ENCODE measurements at regions not wholly inside any gene's neighbourhood (a gene's known extent, or its start where the extent isn't known, plus 50 kb on each side); places are given as distances from the start of the nearest gene placed in this dataset.

GRCh38 chr9:118721923-118722322 is 647.3 kb downstream of the BRINP1 start:
- no peak for DNase-seq
- intact Hi-C loops (cut with DNase I) = no loop called here

GRCh38 chr9:118729981-118730380 is 639.3 kb downstream of the BRINP1 start:
- DNase-seq = no peak
- intact Hi-C loops (cut with DNase I) = no loop called here

GRCh38 chr9:118732998-118733397 is 636.2 kb downstream of the BRINP1 start:
- intact Hi-C loops (cut with DNase I) = no loop called here
- DNase-seq = no peak

- intact Hi-C loops (cut with DNase I) = no loop called here
- DNase-seq = no peak
These were observed 634.5 kb downstream of the BRINP1 start for GRCh38 chr9:118734696-118735095.

- intact Hi-C loops (cut with DNase I) = no loop called here
- DNase-seq = no peak
These were observed 632.8 kb downstream of the BRINP1 start for GRCh38 chr9:118736406-118736805.

GRCh38 chr9:118751077-118751847 is 618.0 kb downstream of the BRINP1 start:
- intact Hi-C loops (cut with DNase I) = no loop called here
- no peak for DNase-seq

- DNase-seq = no peak
- intact Hi-C loops (cut with DNase I) = no loop called here
These were observed 617.4 kb downstream of the BRINP1 start for GRCh38 chr9:118751848-118752223.

GRCh38 chr9:118761016-118761790 is 608.0 kb downstream of the BRINP1 start:
- intact Hi-C loops (cut with DNase I) = no loop called here
- no peak for DNase-seq

GRCh38 chr9:118767571-118767970 is 601.7 kb downstream of the BRINP1 start:
- intact Hi-C loops (cut with DNase I) = no loop called here

GRCh38 chr9:118782790-118783463 is 586.3 kb downstream of the BRINP1 start:
- DNase-seq = no peak
- intact Hi-C loops (cut with DNase I) = no loop called here

More at GRCh38 chr9:118767571-118767970, 601.7 kb downstream of the BRINP1 start:
- no peak for DNase-seq

- intact Hi-C loops (cut with DNase I) = no loop called here
- DNase-seq = no peak
These were observed 585.2 kb downstream of the BRINP1 start for GRCh38 chr9:118784033-118784432.

GRCh38 chr9:118785456-118785855 is 583.8 kb downstream of the BRINP1 start:
- intact Hi-C loops (cut with DNase I) = no loop called here
- DNase-seq = no peak

- intact Hi-C loops (cut with DNase I) = no loop called here
These were observed 582.4 kb downstream of the BRINP1 start for GRCh38 chr9:118786877-118787276.

GRCh38 chr9:118809160-118809625 is 560.0 kb downstream of the BRINP1 start:
- intact Hi-C loops (cut with DNase I) = no loop called here
- no peak for DNase-seq

More at GRCh38 chr9:118786877-118787276, 582.4 kb downstream of the BRINP1 start:
- no peak for DNase-seq

- DNase-seq = no peak
- intact Hi-C loops (cut with DNase I) = no loop called here
These were observed 539.9 kb downstream of the BRINP1 start for GRCh38 chr9:118829334-118829733.

GRCh38 chr9:118832371-118832770 is 536.9 kb downstream of the BRINP1 start:
- no peak for DNase-seq
- intact Hi-C loops (cut with DNase I) = loop anchor here (10.0 kb wide), 1 partner anchor 532 kb away; the partner anchor contains the start of gene BRINP1

GRCh38 chr9:118836891-118837290 is 532.3 kb downstream of the BRINP1 start:
- intact Hi-C loops (cut with DNase I) = loop anchor here (10.0 kb wide), 1 partner anchor 528 kb away; the partner anchor contains the start of gene BRINP1
- peak in 4 of 42 donors; percentile 5 to 37 (median 10) for DNase-seq

- intact Hi-C loops (cut with DNase I) = no loop called here
- DNase-seq = no peak
These were observed 497.7 kb downstream of the BRINP1 start for GRCh38 chr9:118871531-118871930.

- intact Hi-C loops (cut with DNase I) = no loop called here
- no peak for DNase-seq
These were observed 486.6 kb downstream of the BRINP1 start for GRCh38 chr9:118882684-118883083.

GRCh38 chr9:118883411-118883810 is 485.8 kb downstream of the BRINP1 start:
- no peak for DNase-seq
- intact Hi-C loops (cut with DNase I) = no loop called here

Data from head of caudate nucleus (tissue), 42 donors.